ENCODE measurements at regions not wholly inside any gene's neighbourhood (a gene's known extent, or its start where the extent isn't known, plus 50 kb on each side); places are given as distances from the start of the nearest gene placed in this dataset.

DNA sequence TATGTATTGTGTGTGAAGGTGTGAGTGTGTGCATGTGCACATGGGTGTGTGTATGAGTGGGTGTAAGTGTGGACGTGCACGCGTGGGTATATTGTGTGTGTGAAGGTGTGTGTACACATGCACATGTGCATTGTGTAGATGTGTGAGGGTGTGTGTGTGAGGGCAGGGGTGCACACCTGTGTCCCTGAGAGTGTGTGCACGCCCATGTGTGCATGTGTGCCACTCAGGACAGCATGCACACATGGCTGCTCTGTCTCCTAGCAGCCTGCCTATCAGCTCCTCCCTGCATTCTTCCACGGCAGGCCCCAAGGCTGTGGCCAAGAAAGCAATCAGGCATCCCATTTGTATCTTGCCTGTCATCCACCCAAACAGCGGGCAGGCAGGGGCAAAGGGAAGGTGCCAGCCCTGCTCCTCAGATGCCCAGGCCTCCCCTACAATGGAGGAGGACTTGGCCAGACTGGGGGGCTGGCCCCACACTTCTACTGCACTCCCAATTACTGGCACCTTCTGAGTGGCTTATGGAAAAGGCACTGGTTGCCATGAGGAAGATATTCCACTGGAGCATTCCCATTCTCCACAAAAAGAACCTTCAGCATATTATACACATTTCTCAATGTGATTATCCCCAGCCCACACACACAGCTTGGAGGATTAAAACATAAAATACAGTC lies 380.4 kb upstream of the ZMIZ1 start:
- no peak for DNase-seq (ENCODE audit: low read depth)

DNA sequence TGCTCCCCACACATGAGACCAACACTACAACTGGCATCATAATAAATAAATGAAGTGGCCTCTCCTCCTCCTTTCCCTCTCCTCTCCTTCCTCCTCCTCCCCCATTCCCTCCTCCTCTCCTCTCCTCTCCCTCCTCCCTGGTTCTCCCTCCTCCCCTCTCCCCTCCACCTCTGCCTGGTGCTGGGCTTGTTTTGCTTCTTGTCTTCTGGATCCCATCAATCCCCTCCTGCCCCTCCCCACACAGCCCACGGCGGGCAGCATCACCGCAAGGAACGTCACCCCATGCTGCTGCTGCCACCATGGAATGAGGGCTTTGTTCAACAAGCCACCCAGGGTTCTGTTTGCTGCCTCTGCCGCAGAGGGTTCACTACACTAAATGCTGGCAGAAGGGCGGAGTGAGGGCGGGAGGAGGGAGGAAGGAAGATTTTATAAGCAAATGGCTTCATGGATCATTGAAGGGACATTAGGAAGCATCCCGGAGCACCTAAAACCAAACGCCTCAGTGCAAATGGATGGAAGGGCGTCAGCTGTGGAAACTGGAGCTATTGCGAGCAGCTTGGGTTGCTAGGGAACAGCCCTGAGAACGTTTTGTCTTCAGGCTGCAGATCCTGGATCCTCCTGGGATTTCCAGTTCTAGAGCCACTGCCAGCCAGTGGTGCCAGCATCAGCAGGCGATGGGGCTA lies 379.7 kb upstream of the ZMIZ1 start:
- no peak for DNase-seq (ENCODE audit: low read depth)

DNA sequence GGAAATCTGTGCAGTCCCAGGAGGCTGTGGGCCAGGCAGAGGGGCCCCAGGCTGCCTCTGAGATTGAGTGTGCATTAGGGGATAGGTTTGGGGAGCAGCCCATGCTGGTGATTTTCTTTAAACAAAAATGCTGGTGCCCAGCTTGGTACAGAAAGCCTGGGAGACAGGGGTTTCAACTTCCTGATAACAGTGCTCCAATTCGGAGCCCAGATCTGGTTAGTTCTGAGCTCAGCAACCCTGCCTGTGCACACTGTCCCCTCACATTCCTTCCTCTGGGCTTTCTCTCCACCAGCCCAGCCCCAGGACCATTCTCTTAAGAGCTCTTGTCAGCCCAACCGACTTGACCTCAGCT lies 379.2 kb upstream of the ZMIZ1 start:
- no peak for DNase-seq (ENCODE audit: low read depth)

DNA sequence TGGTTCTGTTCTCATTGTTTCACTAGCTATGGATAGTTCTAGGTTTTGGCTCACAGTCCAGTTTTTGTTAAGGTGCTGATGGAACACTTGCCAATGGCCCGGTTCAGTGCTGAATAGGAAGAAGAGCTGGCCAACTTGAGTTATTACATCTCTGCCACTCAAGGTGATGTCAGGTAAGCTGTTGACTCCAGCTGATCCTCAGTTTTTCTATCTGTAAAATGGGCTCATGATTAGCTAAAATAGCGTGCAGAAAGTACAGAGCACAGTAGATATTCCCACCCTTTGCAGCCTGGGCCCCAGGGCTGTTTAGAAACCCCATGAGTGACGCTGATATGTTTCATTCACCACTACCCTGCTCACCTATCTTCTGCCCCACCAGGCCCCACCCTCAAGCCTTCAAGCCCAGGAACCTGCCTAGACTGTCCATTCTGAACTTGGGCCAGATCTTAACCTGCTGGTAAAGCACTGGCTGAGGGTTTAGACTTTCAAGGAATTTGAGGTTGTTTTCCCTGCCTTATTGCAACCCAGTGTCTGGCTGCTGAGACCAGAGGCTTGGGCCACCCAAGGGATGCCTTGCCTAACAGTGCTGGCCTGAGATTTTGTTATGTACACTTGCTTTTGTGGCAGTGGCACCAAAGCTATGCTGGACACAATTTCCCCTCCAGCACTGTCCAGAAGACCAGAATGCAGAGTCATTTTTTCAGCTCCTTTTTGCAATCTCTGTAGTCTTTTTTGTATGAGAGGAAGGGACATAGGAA lies 378.2 kb upstream of the ZMIZ1 start:
- no peak for DNase-seq (ENCODE audit: low read depth)

DNA sequence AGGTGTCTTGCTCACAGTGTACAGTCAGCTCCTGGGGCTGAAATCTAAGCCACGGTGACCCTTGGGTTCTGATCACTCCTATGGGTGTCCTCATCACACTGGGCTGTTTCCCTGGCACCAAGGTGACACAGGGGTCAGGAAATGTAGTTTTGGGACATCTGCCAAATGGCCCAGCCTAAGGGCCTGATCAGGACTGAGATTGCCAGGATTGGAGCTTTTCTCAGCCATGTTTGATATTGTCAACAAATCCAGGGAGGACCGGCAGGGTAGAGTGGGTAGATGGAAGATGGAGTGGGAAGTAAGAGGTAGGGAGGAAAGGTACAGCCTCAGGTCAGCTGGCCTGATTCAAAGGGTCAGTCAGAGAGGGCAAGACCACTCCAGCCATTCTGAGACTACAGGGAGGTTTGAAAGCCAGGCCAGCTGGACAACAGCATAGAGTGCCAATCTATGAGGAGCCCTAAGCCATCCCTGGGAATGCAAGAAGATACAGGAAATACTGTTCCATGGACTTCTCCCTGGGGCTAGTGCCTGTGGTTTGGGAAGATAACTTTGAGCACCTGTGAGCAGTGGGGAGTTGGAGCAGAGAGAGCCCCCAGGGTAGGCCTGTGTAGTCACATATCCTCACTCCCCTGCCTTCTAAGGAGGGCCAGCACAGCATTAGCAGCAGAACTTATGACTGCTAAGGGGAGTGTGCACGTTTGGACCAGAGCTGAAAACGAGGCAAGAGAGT lies 377.3 kb upstream of the ZMIZ1 start:
- no peak for DNase-seq (ENCODE audit: low read depth)

DNA sequence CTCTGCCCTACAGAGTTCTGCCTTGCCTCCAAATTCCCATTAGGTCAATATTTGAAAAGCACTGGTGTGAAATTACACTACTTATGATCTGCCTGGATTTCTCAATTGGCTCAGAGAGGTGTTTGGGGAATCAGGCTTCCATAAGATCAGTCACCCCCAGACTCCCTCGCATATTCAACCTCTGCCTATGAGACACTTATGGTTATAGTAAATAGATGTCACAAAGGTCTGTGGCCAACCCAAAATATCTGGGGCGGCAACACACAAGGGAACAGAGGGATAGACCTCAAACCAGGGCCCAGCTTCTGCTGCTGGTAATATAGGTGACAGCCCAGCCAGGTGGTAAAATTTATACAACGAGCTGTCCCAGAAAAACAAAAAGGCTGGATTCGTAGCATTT lies 376.7 kb upstream of the ZMIZ1 start:
- DNase-seq (ENCODE audit: low read depth) = no peak

DNA sequence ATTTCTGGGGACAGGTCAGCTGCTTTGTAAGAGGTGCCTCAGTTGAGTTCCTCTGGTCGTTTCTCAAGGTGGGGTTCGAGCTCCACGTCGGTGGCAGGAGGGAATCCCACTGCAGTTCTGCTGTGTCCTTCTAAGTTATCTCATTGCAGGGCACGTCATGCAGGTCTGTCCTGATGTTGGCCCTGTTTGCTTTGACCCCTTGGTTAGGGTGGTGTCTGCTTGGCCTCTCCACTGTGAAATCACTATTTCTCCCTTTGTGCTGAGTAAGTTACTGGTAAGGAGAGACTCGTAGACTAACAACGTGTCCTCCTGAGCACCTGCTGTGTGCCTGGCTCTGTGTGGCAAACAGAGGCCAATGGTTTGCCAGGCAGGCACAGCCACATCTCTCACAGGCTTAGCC lies 372.9 kb upstream of the ZMIZ1 start:
- DNase-seq (ENCODE audit: low read depth) = no peak

DNA sequence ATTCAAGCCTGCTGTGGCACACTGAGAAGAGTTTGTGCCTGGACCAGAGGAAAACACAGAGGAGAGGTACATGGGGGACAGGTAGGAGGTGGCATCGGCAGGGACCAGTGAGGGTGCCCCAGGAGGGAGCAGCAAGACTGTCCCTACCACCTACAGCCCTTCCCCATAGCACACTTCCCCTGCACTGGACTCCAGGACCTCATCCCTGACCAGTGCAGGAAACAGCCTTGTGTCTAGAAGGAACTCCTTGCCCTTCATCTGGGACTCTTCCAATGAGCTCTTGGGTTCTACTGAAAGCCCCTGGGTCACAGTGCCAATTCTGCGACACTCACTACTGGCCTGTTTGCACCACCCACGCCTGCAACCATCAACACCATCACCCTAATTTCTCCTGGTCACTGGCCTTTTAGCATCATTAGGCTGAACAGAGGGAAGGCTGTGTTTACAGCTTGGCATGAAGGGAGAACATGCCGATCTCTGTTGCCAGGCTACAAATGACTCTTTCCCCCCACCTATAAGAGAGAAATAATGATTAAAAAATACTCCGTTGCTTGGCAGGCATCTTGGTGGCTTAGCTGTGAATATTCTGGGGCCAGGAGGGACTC lies 371.9 kb upstream of the ZMIZ1 start:
- no peak for DNase-seq (ENCODE audit: low read depth)

DNA sequence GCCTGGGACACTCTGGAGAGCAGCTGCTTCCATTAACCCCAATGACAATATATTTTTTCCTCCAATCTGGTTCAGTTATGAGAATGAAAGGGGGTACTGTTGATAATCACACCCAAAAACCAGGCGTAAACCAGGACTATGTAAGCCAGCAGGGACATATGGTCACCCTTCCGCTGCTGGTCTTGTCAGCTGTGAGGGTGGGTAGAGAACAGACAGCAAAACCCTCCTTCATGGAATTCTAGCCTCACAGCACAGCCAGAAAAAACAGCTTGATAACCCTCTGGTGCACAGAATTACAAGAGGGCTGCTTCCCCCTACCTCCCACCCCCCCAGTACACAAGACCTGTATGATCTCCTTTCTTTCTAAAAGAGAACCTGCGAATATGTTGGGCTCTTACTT lies 368.8 kb upstream of the ZMIZ1 start:
- no peak for DNase-seq (ENCODE audit: low read depth)

DNA sequence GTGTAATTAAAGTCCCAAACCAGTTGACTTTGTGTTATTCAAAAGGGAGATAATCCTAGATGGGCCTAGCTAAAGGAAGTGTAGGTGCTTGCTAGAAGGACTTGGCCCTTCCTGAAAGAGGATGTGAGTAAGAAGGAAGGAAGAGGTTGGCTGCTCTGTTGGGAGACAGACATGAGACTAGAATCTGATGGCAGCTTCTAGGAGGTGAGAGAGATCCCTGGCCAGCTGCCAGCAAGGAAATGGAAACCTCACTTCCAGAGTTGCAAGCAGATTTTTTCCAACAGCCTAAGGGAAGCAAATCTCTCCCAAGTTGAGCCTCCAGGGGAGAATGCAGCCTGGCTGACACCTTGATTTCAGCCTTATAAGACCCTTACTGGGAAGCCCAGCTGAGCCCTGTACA lies 368.4 kb upstream of the ZMIZ1 start:
- no peak for DNase-seq (ENCODE audit: low read depth)

DNA sequence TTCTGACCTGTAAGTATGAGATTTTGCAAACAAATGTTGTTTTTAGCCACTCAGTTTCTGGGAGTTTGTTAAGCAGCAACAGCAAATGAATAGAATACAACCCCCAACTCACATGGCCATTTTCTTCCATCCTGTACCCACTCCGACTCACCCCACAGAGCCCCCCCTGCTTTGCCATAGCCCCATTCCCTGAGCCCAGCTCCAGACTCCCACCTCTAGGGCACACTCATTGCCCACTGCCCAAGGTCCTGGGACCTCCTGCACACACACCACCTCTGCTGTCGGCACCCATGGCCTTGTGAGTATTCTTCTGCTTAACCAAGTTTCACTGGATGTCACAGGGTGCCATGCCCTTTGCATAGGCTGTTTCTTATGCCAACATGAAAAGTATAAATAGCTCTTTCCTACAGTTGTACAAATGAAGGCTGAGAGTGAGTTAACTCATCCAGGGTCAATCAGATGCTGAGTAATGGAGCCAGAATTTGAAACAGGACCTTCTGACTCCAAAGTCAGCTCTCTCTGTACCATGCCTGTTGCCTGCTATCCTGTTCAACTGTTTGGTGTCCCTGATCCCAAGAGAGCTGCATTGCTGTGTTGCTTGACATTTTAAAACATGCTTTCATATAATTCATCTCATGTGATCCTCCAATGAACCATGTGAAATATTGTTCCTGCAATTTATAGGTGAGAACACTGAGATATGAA lies 367.8 kb upstream of the ZMIZ1 start:
- DNase-seq (ENCODE audit: low read depth) = no peak

DNA sequence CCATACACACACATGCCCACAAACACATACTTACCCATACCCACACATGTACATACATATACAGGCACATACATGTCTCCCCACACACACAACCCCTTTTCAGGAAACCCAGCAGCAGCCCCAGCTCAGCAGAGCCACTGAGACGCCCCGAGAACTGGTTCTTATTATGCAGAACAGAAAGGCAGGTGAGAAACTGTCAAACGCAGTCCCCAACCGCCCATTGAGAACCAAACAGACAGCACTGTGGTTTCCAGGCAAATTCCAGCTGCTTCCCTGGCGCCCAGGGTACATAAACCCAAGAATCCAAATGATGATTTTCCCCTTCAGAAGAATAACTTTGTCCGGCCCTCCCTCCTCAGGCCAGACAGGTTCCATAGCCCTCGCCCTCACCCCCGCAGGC lies 366.6 kb upstream of the ZMIZ1 start:
- no peak for DNase-seq (ENCODE audit: low read depth)

DNA sequence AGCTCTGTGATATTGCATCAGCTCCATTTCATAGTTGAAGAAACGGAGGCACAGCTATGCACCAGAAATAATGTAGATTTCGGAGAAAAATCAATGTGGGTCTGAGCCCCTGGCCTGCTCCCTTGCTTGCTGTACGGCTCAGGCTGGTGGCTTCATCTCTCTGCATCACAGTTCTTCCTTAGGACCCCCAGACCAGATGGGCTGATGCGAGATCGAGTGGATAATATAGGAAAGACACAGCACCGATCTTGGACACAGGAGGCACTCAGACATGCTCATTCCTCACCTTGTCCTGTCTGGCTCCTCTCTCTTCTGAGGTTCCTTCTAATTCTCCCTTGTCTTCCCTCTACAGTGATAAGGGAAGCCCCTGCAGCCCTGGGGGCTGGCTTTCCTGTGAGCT lies 365.9 kb upstream of the ZMIZ1 start:
- no peak for DNase-seq (ENCODE audit: low read depth)

DNA sequence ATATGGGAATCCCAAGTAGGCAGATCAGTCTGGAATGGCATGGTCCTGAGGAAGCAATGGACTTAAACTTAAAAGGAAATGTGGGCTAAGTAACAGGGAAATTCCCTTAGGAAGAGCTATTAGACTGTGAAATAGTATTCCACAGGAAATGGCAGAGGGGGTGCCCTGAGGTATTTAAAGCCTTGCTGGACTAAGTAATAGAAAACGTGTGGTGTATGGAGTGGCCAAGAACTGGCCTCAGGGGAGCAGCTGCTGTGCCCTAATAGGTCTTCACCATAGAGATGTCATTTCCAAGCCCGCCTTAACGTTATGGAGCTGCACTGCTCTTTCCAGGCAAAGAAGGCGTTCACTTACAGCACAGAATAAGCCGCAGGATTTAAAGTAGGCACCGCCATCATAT lies 365.2 kb upstream of the ZMIZ1 start:
- no peak for DNase-seq (ENCODE audit: low read depth)

DNA sequence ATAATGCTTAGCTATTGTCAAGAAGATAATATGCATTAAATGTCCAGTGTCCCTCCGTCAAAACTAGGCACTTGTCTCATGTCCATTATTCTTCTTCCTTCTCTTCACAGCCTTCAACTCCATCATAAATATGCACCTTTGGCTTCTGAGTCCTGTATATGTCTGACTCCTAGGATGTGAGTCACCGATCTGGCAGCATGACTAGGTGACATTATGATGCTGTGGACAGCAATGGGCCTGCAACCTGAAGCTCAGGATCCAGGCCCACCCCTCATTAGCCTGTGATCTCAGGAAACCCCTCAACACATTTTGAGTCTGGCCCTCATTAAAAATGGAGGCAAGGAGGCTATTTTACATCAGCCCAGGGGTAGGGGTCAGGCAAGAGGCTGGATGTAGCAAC lies 362.5 kb upstream of the ZMIZ1 start:
- DNase-seq (ENCODE audit: low read depth) = no peak

DNA sequence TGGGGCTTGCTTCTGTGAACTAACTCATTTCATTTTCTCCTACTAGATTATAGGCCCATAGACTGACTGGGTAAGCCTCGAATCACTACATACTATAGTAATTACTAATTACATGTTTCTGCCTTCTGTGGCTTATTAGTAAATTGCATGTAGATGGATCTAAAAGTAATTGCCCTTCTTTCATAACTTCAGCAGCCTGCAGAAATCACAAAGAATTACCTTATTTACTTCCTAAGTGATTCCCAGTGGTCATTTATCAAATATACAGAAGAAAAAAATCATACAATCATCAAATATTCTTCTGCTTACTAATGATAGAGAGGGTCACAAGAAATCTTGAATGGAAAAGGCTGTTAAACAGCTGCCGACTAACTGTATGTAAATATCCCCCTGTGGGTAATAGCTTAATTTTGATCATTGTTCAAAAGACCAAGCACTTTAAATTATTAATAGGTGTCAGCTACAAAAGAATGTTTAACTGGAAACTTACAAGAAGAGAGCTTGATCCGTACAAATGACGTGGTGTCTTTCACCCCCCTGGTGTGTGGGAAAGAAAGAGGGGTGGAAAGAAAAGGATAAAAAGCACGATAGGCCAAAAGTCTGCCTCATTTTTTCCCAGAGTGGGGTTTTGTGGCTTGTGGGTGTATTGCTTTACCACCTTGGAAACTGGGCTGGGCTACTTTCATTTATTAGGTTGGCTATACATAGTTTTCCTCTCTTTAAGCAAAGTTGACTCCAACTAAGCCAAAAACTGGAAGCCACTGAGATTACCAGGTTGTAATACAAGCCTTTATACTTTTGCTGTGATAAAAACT lies 361.8 kb upstream of the ZMIZ1 start:
- no peak for DNase-seq (ENCODE audit: low read depth)

DNA sequence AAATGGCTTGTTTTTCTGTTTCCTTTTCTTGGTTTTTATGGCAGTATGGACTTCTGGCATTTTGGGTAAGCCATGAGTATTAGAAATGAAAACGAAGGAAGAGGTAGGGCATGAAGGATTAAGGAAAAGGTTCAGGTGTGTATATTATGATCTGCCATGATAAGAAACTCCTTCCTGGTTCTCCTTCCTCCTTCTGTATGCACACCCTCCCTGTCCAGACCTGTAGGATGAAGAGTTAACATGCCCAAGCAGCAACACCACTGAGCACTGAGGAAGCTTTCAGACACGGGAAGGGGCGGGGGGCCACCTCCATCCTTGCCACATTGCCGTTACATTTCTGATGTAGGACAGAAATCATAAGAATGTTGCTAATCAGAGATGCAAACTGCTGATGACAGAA lies 361.0 kb upstream of the ZMIZ1 start:
- DNase-seq (ENCODE audit: low read depth) = no peak

DNA sequence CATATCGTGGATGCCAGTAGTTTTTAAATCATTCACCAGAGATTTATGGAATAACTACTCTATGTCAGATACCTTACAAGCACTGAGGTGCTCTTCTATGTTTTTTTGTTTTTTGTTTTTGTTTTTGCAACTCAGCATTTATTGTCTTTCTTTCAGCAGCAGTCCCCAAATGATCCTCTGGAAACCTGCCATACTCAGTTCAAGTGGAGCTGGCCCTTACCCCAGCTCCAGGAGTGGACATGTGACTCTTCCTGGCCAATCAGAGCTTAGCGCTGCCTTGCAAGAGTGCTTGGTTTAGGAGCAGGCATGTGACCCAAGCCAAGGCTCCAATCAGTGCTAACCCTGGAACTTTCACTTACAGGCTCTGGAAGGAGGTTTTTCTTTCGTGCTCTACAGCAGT lies 356.6 kb upstream of the ZMIZ1 start:
- no peak for DNase-seq (ENCODE audit: low read depth)

DNA sequence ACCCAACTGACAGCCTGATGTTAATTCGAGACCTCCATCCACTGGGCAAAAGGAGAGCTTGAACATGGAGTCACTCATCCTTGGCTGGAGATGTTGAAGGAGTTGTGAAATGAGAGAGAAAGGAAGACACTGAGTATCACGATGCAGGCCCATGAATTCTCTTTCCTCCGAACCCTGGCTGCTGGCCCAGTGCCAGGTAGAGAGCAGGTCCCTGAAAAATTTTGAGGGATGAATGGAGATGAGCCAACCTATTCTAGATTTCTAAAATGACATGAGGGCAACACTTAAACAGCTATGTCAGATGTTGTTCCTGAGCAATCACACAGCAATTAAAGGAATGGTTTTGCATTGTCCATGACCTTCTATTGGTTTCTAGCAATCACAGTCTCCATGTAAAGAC lies 355.1 kb upstream of the ZMIZ1 start:
- DNase-seq (ENCODE audit: low read depth) = no peak

DNA sequence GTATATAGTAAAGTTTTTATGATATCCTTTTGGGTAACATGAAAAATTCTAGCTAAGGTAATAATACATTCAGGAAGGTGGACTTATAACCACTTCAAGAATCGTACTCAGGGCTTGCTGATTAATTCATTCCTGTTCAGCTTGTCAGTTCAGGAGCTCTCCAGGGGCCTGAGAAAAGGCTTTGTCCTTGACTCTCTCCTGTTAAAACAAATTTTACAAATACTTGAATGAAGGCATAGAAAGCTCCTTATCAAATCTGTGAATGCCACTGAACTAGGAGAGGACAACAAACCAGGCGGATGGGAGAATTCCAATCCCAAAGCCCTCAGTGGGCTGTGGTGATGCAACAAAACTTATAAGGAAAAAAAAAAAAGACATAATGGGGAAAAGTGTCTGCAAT lies 354.5 kb upstream of the ZMIZ1 start:
- no peak for DNase-seq (ENCODE audit: low read depth)

DNA sequence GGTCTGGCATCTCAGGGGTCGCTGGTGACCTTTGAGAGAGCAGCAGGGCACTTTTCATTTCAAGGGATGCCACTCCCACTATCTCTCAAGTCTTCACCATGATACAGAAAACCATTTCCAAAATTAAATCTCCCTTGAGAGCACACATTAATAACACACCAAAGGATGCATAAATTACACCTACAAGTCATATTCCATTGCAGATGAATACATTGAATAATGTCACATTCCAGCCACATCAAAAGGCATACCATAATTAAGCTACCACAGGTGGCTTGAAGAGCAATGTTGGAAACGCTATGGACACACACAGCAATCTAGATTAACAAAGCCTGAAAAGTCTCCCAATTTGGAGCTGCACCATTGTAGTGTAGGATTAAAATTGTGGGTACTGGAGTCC lies 353.3 kb upstream of the ZMIZ1 start:
- DNase-seq (ENCODE audit: low read depth) = no peak

All from non-pigmented ciliary epithelial cell (primary cell).